ENCODE measurements at regions not wholly inside any gene's neighbourhood (a gene's known extent, or its start where the extent isn't known, plus 50 kb on each side); places are given as distances from the start of the nearest gene placed in this dataset.

- ATAC-seq (no peak), DNase-seq (ENCODE audit: low read depth, low spot score) (no peak)
- peaks cover 0 to 4% of the 10 kb centered on the region in 2 experiments; a peak in 1 of 4 replicates for H3K9me3 ChIP-seq (ENCODE audit: control insufficient read depth in 1 of 2, insufficient read depth in 1 of 2, low read depth in 1 of 2, low read length in 2 of 2)
- intact Hi-C loops (cut with micrococcal nuclease) = no loop called here
- no peak for TF ChIP-seq EZH2 (IDR thresholded peaks at IDR 0.05)
- no peak for TF ChIP-seq ZNF274 (IDR thresholded peaks at IDR 0.05; ENCODE audit: low read depth, low read length)
- no peak for TF ChIP-seq FOSL1 (IDR thresholded peaks at IDR 0.05; ENCODE audit: low read depth)
- H3K79me2 ChIP-seq (ENCODE audit: insufficient read depth, low read length) = no peaks in the 10 kb centered on the region
- H2AFZ ChIP-seq (ENCODE audit: low read depth, low read length, poor library complexity, severe bottlenecking) = no peak overlapping the region
- H3K9me2 ChIP-seq (ENCODE audit: insufficient read depth) = no peaks in the 10 kb centered on the region
- ChIA-PET RAD21 (ENCODE audit: low non-redundant PET in 1 of 2, low total read pairs in 2 of 2, uncharacterized antibody in 2 of 2, unreplicated experiment in 2 of 2) (no interaction called here), CTCF (no interaction called here), POLR2A (no interaction called here)
- H3K4me3 ChIP-seq (replicated peaks in 1 of 2; ENCODE audit: low read depth in 1 of 2, low read length in 2 of 2) = no peak overlapping the region
- no peak overlapping the region for H3K27ac ChIP-seq (ENCODE audit: low read depth, low read length)
- no peaks in the 10 kb centered on the region for H3K4me1 ChIP-seq (ENCODE audit: control insufficient read depth in 1 of 2, insufficient read depth in 2 of 2, low read length in 2 of 2)
- no peak overlapping the region for H3K9ac ChIP-seq (ENCODE audit: low read length)
- no peaks in the 10 kb centered on the region for H3K36me3 ChIP-seq (ENCODE audit: control insufficient read depth in 1 of 2, insufficient read depth in 2 of 2, low read length in 2 of 2)
- peaks cover 6% of the 10 kb centered on the region for H3K27me3 ChIP-seq (ENCODE audit: insufficient read depth, low read length)
- H3K4me2 ChIP-seq (ENCODE audit: low read length) = no peak overlapping the region
- no peaks in the 10 kb centered on the region for H4K20me1 ChIP-seq (ENCODE audit: insufficient read depth)
- no TSS peak for BruUV-seq (replicated peaks)
Observed at GRCh38 chr7:98685541-98685940, 68.5 kb downstream of the NPTX2 start.

GRCh38 chr7:98686466-98687080, 69.5 kb downstream of the NPTX2 start:
- Histone ChIP-seq H3K27ac (ENCODE audit: low read depth, low read length) (no peak overlapping the region), H3K9me2 (ENCODE audit: insufficient read depth) (no peaks in the 10 kb centered on the region), H3K4me1 (ENCODE audit: control insufficient read depth in 1 of 2, insufficient read depth in 2 of 2, low read length in 2 of 2) (no peaks in the 10 kb centered on the region), H3K79me2 (ENCODE audit: insufficient read depth, low read length) (no peaks in the 10 kb centered on the region), H4K20me1 (ENCODE audit: insufficient read depth) (no peaks in the 10 kb centered on the region), H3K4me2 (ENCODE audit: low read length) (no peak overlapping the region), H3K9ac (ENCODE audit: low read length) (no peak overlapping the region), H2AFZ (ENCODE audit: low read depth, low read length, poor library complexity, severe bottlenecking) (no peak overlapping the region), H3K4me3 (replicated peaks in 1 of 2; ENCODE audit: low read depth in 1 of 2, low read length in 2 of 2) (no peak overlapping the region), H3K9me3 (ENCODE audit: control insufficient read depth in 1 of 2, insufficient read depth in 1 of 2, low read depth in 1 of 2, low read length in 2 of 2) (peaks cover 0 to 4% of the 10 kb centered on the region in 2 experiments; a peak in 1 of 4 replicates), H3K36me3 (ENCODE audit: control insufficient read depth in 1 of 2, insufficient read depth in 2 of 2, low read length in 2 of 2) (no peaks in the 10 kb centered on the region), H3K27me3 (ENCODE audit: insufficient read depth, low read length) (peaks cover 6% of the 10 kb centered on the region)
- ChIA-PET CTCF (interaction anchor here (1.6 kb wide), 1 partner anchor 59 kb away, joined by 5 read pairs; no protein-coding TSS in a partner anchor), RAD21 (ENCODE audit: low non-redundant PET in 1 of 2, low total read pairs in 2 of 2, uncharacterized antibody in 2 of 2, unreplicated experiment in 2 of 2) (no interaction called here), POLR2A (no interaction called here)
- no peak for DNase-seq (ENCODE audit: low read depth, low spot score)
- TF ChIP-seq CBX3 (IDR thresholded peaks at IDR 0.05; ENCODE audit: low read depth) (no peak), POLR2A (IDR thresholded peaks at IDR 0.05; ENCODE audit: borderline replicate concordance, extremely low read depth, insufficient read depth, insufficient read length) (no peak), SRF (IDR thresholded peaks at IDR 0.05; ENCODE audit: low read depth) (no peak), RAD21 (IDR thresholded peaks at IDR 0.05; ENCODE audit: low read depth) (no peak), EZH2phosphoT487 (IDR thresholded peaks at IDR 0.05; ENCODE audit: borderline replicate concordance) (no peak), SP1 (IDR thresholded peaks at IDR 0.05; ENCODE audit: low read depth) (no peak), YY1 (IDR thresholded peaks at IDR 0.05; ENCODE audit: extremely low read depth, insufficient replicate concordance, low read depth, low read length) (no peak), CTCF (IDR thresholded peaks at IDR 0.05 in 2 of 3, conservative IDR thresholded peaks at IDR 0.05 in 1 of 3; ENCODE audit: borderline replicate concordance in 1 of 3, insufficient read depth in 1 of 3, low read depth in 2 of 3, low read length in 2 of 3) (no peak), ZNF274 (IDR thresholded peaks at IDR 0.05; ENCODE audit: low read depth, low read length) (no peak), MAX (IDR thresholded peaks at IDR 0.05) (no peak), TCF7L2 (IDR thresholded peaks at IDR 0.05; ENCODE audit: borderline replicate concordance, extremely low read depth, insufficient read depth, insufficient read length) (no peak), POLR2AphosphoS5 (IDR thresholded peaks at IDR 0.05; ENCODE audit: low read depth, low read length) (no peak)
- no TSS peak for BruUV-seq (replicated peaks)
- no peak for ATAC-seq
- intact Hi-C loops (cut with micrococcal nuclease) = no loop called here

Data from HCT116 (cell line).